ENCODE measurements at regions not wholly inside any gene's neighbourhood (a gene's known extent, or its start where the extent isn't known, plus 50 kb on each side); places are given as distances from the start of the nearest gene placed in this dataset.
A peak's percentile ranks its signal among the peaks of the same experiment; 100 is the strongest.

GRCh38 chr6:48486373-48486772 lies 375.4 kb upstream of the PTCHD4 start:
- DNase-seq = no peak

- peak; percentile 54 for DNase-seq
Measured at GRCh38 chr6:48476257-48476656, 365.3 kb upstream of the PTCHD4 start.

- peak; percentile 54 for DNase-seq
Measured at GRCh38 chr6:48475275-48475674, 364.3 kb upstream of the PTCHD4 start.

- peak; percentile 53 for DNase-seq
Measured at GRCh38 chr6:48474830-48475229, 363.8 kb upstream of the PTCHD4 start.

GRCh38 chr6:48474136-48474535 lies 363.1 kb upstream of the PTCHD4 start:
- no peak for DNase-seq

- no peak for DNase-seq
Measured at GRCh38 chr6:48472535-48472934, 361.5 kb upstream of the PTCHD4 start.

- no peak for DNase-seq
Measured at GRCh38 chr6:48472091-48472490, 361.1 kb upstream of the PTCHD4 start.

GRCh38 chr6:48471326-48471725 lies 360.3 kb upstream of the PTCHD4 start:
- no peak for DNase-seq

- DNase-seq = no peak
Measured at GRCh38 chr6:48449002-48449401, 338.0 kb upstream of the PTCHD4 start.

GRCh38 chr6:48447251-48447650 lies 336.3 kb upstream of the PTCHD4 start:
- no peak for DNase-seq

GRCh38 chr6:48429610-48430009 lies 318.6 kb upstream of the PTCHD4 start:
- DNase-seq = no peak

GRCh38 chr6:48429021-48429420 lies 318.0 kb upstream of the PTCHD4 start:
- DNase-seq = no peak

GRCh38 chr6:48426636-48427035 lies 315.6 kb upstream of the PTCHD4 start:
- no peak for DNase-seq

- DNase-seq = no peak
Measured at GRCh38 chr6:48423640-48424365, 312.8 kb upstream of the PTCHD4 start.

- no peak for DNase-seq
Measured at GRCh38 chr6:48419992-48420391, 309.0 kb upstream of the PTCHD4 start.

GRCh38 chr6:48417927-48418326 lies 306.9 kb upstream of the PTCHD4 start:
- no peak for DNase-seq

- DNase-seq = no peak
Measured at GRCh38 chr6:48412656-48413055, 301.7 kb upstream of the PTCHD4 start.

- DNase-seq = no peak
Measured at GRCh38 chr6:48404927-48405326, 293.9 kb upstream of the PTCHD4 start.

- DNase-seq = no peak
Measured at GRCh38 chr6:48403587-48403986, 292.6 kb upstream of the PTCHD4 start.

- DNase-seq = no peak
Measured at GRCh38 chr6:48401016-48401415, 290.0 kb upstream of the PTCHD4 start.

GRCh38 chr6:48397887-48398286 lies 286.9 kb upstream of the PTCHD4 start:
- DNase-seq = no peak

- DNase-seq = no peak
Measured at GRCh38 chr6:48389146-48390043, 278.4 kb upstream of the PTCHD4 start.

GRCh38 chr6:48388044-48388443 lies 277.0 kb upstream of the PTCHD4 start:
- no peak for DNase-seq

- no peak for DNase-seq
Measured at GRCh38 chr6:48378884-48379407, 267.9 kb upstream of the PTCHD4 start.
